Glutamatergic neuron (in vitro differentiated cells): ENCODE measurements at regions not wholly inside any gene's neighbourhood (a gene's known extent, or its start where the extent isn't known, plus 50 kb on each side); places are given as distances from the start of the nearest gene placed in this dataset.
"Not testable (repeated sequence)": the region's sequence is repeated elsewhere in the genome, so short reads cannot be mapped to it uniquely, and the experiment has no call there.

Experiments used
- DNase-seq: peaks from one replicate; pipeline ENCODE4 v3.0.0; 2022
- H3K27ac Mint-ChIP-seq: one replicate; pipeline ENCODE4 v1.8.0; 2020; ENCODE audit warnings: mild to moderate bottlenecking, mixed read lengths, inconsistent platforms; ENCODE audit not compliant: unreplicated experiment
- H3K27me3 Mint-ChIP-seq: one replicate; pipeline ENCODE4 v1.8.0; 2020; ENCODE audit warnings: mild to moderate bottlenecking, moderate library complexity, mixed read lengths, inconsistent platforms; ENCODE audit not compliant: unreplicated experiment
- H3K36me3 Mint-ChIP-seq: one replicate; pipeline ENCODE4 v1.8.0; 2020; ENCODE audit warnings: mild to moderate bottlenecking, mixed read lengths, inconsistent platforms; ENCODE audit not compliant: unreplicated experiment
- H3K4me1 Mint-ChIP-seq: one replicate; pipeline ENCODE4 v1.8.0; 2020; ENCODE audit warnings: mild to moderate bottlenecking, low read depth, mixed read lengths, inconsistent platforms; ENCODE audit not compliant: unreplicated experiment
- H3K4me3 Mint-ChIP-seq: one replicate; pipeline ENCODE4 v1.8.0; 2020; ENCODE audit warnings: mild to moderate bottlenecking, mixed read lengths, inconsistent platforms; ENCODE audit not compliant: unreplicated experiment
- H3K9me3 Mint-ChIP-seq: one replicate; pipeline ENCODE4 v1.8.0; 2020; ENCODE audit warnings: mild to moderate bottlenecking, moderate library complexity, mixed read lengths, inconsistent platforms; ENCODE audit not compliant: unreplicated experiment
- TF ChIP-seq, protein P1 (sequence below): fragments of 200-600 bp; sonication (generic); IDR thresholded peaks from one replicate; pipeline ENCODE4 v1.5.0; 2021; ENCODE audit not compliant: partially characterized antibody, unreplicated experiment

DNA sequence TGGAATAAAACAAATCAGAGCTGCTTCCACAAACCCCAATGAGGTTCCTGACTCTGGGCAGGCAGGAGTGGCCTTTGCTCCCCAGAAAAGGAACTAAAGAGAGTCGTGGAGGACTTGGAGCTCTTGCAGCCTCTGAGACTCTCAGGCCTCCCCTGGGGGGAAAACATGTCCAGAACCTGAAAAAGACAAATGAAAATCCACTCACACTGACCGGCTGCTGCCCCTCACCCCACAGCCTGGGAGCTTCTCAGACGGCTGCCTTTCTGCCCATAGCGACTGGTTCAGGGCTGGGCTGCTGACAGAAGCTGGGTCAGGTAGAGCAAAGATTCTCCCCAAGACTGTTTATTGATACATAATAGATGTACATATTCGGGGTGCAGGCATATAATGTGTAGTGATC is 356.0 kb downstream of the ADGRD1 start:
- Mint-ChIP-seq H3K27ac (no peak overlapping the region), H3K36me3 (peaks cover 14% of the 10 kb centered on the region), H3K4me1 (peaks cover 7% of the 10 kb centered on the region), H3K27me3 (peaks cover 12% of the 10 kb centered on the region), H3K9me3 (peaks cover 4% of the 10 kb centered on the region), H3K4me3 (no peak overlapping the region)
- TF ChIP-seq, protein P1, sequence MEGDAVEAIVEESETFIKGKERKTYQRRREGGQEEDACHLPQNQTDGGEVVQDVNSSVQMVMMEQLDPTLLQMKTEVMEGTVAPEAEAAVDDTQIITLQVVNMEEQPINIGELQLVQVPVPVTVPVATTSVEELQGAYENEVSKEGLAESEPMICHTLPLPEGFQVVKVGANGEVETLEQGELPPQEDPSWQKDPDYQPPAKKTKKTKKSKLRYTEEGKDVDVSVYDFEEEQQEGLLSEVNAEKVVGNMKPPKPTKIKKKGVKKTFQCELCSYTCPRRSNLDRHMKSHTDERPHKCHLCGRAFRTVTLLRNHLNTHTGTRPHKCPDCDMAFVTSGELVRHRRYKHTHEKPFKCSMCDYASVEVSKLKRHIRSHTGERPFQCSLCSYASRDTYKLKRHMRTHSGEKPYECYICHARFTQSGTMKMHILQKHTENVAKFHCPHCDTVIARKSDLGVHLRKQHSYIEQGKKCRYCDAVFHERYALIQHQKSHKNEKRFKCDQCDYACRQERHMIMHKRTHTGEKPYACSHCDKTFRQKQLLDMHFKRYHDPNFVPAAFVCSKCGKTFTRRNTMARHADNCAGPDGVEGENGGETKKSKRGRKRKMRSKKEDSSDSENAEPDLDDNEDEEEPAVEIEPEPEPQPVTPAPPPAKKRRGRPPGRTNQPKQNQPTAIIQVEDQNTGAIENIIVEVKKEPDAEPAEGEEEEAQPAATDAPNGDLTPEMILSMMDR: no peak
- DNase-seq: no peak

DNA sequence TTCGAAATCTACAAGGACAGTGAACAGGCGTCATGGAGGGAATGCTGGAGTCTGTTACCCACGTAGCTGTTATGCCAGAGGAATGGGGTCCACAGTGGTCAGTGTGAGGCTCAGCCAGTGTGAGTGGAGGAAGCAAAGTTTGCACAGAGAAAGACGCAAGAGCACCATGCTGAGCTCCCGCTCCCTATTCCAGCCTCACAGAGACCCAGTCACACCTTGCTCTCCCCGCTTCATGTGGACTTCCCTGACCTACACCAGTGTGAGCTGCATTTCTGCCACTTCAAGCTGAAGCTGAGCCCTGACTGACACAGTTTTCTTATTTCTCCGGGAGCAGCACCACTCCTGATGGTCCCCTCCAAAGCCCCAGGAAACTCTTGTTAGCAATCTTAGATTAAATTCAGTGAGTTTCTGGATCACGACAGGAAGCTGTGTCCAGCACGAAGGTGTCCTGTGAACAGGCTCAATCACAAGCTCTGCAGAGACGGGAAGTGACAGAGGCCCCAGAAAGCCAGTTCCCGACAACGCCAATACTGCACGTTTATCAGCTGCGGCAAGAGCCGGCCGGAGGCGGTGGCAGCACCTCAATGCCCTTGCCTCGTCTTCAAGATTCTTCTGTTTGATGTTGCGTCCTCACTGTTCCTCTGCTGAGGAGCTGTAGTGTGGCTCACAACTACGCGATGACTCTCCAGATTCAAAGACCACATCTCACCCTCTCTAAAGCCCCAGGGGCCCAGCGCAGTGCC is 356.7 kb downstream of the ADGRD1 start:
- H3K4me1 Mint-ChIP-seq, H3K27ac Mint-ChIP-seq, H3K9me3 Mint-ChIP-seq, DNase-seq, H3K4me3 Mint-ChIP-seq: not testable (repeated sequence)
- Mint-ChIP-seq H3K27me3 (peaks cover 14% of the 10 kb centered on the region), H3K36me3 (peaks cover 16% of the 10 kb centered on the region)

- H3K4me1 Mint-ChIP-seq, H3K4me3 Mint-ChIP-seq, H3K9me3 Mint-ChIP-seq, DNase-seq, H3K27ac Mint-ChIP-seq: not testable (repeated sequence)
- Mint-ChIP-seq H3K36me3 (peaks cover 16% of the 10 kb centered on the region), H3K27me3 (peaks cover 14% of the 10 kb centered on the region)
These were observed 357.6 kb downstream of the ADGRD1 start for GRCh38 chr12:131311279-131311722.

GRCh38 chr12:131311764-131312163 is 358.1 kb downstream of the ADGRD1 start:
- Mint-ChIP-seq H3K36me3 (peaks cover 21% of the 10 kb centered on the region), H3K4me3 (no peak overlapping the region), H3K27me3 (peaks cover 14% of the 10 kb centered on the region), H3K4me1 (peaks cover 7% of the 10 kb centered on the region), H3K27ac (no peak overlapping the region), H3K9me3 (peaks cover 8% of the 10 kb centered on the region)
- no peak for DNase-seq
- TF ChIP-seq, protein P1: no peak

GRCh38 chr12:131312382-131312781 is 358.7 kb downstream of the ADGRD1 start:
- not testable (repeated sequence) for DNase-seq, H3K4me3 Mint-ChIP-seq, H3K27ac Mint-ChIP-seq, H3K4me1 Mint-ChIP-seq
- Mint-ChIP-seq H3K9me3 (peaks cover 11% of the 10 kb centered on the region), H3K36me3 (peaks cover 26% of the 10 kb centered on the region), H3K27me3 (peaks cover 14% of the 10 kb centered on the region)

- peaks cover 17% of the 10 kb centered on the region for H3K27me3 Mint-ChIP-seq
- H3K4me3 Mint-ChIP-seq: no peak overlapping the region
- TF ChIP-seq, protein P1: no peak
- H3K4me1 Mint-ChIP-seq: peaks cover 7% of the 10 kb centered on the region
- H3K36me3 Mint-ChIP-seq: peaks cover 31% of the 10 kb centered on the region
- H3K27ac Mint-ChIP-seq: no peak overlapping the region
- H3K9me3 Mint-ChIP-seq: peaks cover 14% of the 10 kb centered on the region
- DNase-seq: no peak
These were observed 359.3 kb downstream of the ADGRD1 start for GRCh38 chr12:131312793-131313545.
